HG02943 (cell line): ENCODE measurements at regions not wholly inside any gene's neighbourhood (a gene's known extent, or its start where the extent isn't known, plus 50 kb on each side); places are given as distances from the start of the nearest gene placed in this dataset.

Experiments
- ATAC-seq: cut with Tn5 transposase; IDR thresholded peaks from one replicate; pipeline ENCODE4 v1.9.1; 2021; ENCODE audit warnings: mild to moderate bottlenecking, low read depth, moderate library complexity; ENCODE audit not compliant: unreplicated experiment

DNA sequence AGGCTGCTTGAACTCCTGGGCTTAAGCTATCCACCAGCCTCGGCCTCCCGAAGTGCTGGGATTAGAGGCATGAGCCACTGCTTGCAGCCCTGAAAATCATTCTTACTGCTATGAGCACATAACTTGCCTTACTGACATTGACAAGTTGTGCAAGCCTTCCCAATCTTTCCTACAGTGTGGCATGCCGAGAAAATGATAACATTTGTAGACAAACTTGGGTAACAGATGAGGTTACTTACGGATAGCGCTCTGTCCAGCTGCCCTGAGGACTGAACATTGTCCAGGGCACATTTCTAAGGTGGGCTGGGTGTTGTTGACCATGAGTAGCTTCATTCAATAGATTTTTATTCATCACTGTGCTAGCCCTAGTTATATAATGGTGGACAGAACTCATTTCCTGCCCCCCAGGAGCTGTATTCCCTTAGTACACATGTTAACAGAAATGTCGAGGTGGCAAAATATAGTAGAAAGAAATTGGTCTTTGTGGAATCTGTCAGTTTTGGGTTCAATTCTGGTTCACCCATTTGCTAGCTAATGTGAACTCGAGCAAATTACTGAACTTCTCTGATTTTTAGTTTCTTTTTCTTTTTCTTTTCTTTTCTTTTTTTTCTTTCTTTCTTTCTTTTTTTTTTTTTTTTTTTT, 118.4 kb upstream of the AKIRIN2 start:
- ATAC-seq, result no peak

GRCh38 chr6:87817183-87817582, 115.2 kb upstream of the AKIRIN2 start:
- no peak for ATAC-seq

- ATAC-seq, result no peak
Observed at GRCh38 chr6:87815449-87815848, 113.4 kb upstream of the AKIRIN2 start.

GRCh38 chr6:87808005-87808757, 106.1 kb upstream of the AKIRIN2 start:
- no peak for ATAC-seq

GRCh38 chr6:87807475-87807874, 105.4 kb upstream of the AKIRIN2 start:
- ATAC-seq, result no peak

DNA sequence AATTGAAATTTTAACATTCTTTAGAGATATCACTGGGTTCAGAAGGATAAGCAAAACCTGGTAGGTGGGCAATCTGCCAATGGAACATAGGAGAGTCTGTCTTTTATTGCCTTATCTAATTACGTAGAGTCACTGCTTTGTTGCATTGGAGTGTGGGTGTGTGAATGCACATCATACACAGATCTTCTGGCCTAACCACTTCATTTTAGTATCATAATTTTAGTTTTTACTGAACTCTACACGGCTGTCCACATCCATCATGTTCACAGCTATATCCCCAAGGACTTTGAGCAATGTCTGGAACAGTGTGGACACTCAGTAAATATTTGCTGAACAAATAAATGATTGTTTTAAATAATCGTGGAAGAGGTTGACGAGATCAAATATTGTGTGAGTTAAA, 104.6 kb upstream of the AKIRIN2 start:
- no peak for ATAC-seq

DNA sequence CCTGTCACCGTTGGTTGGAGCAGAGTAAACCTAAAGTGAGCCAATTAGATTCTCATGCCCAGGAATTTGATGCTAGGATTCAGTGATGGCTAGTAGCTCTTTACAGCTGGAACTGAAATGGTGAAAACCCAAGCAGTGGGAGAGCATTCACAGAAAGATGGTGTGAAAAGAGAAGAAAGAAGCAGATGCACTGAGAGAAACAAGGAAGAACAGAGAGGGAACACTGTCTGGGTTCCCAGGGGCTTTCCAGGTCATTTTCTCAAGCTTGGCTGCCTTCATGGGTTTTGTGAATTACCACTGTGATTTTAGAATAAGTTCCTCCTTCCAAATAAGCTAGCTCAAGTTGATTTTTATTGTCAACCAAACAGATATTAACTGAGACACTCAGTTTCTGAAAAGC, 104.1 kb upstream of the AKIRIN2 start:
- no peak for ATAC-seq

DNA sequence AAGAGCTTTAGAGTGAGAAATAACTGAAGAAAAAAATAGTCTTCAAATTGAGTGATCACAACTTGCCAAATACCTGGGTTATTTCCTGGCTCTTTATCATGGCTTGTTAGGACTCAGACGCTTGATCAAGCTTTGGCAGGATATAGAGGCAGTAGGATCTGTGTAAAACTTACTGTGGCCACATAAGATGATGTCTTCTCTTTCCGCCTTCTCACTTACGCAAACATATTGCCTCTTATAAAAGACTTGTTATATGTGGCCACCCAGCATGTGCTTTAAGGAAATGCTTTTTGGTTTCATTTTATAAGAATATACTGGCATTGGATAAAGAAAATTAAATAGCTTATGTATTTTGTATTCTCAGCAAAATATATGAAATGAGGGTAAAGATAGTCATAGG, 101.8 kb upstream of the AKIRIN2 start:
- ATAC-seq, result no peak

DNA sequence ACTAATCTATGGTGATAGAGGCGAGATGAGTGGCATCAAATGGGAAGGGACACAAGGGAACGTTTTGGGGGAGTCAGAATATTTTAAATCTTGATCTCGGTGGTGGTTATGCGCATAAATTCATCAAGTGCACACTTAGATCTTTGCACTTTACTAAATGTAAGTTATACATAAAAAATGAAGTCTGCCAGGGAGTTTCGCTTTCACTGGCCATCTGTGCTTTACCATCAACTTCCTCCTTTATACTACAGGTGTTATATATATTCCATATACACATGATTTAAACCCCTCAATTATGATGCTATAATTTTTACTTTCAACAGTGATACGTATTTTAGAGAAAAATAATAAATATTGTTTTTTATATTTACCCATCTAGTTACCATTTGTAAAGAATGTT, 97.6 kb upstream of the AKIRIN2 start:
- no peak for ATAC-seq

DNA sequence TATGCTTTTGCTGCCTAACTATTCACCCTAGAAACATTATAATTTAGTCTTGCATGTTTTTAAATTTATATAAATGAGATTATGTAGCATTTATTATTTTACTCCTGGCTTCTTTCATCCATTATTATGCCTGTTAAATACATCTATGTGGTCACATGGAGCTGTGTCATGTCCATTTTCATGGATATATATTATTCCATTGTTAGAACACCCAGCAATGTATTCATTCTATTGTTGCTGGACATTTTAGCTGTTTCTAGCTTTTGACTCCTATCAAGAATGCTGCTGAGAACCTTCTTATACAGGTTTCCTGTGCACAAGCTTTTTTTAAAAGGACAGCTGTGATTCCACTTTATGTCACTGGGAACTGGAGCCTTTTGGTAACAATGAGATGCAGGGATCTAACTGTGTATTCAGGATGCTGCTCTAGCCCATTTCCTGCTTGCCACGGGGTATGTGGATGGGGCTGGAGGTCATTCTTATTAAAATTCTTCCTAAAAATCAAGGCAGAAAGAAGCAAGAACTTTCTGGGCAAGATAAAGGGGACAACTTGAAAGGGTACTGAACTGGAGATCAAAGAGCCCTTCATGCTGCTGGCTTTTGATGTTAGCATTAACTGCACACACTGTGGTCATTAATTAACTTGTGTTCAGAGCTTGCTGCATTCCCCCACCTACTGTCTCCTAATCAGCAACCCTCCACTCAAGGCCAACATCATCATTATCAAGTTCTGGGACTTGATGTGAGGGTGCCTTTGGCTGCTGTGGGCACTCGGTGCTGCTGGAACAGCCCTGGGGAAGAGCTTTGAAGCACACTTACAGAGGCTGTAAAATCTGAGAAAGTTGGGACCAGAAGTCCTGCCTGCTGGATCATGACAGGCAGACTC, 96.6 kb upstream of the AKIRIN2 start:
- ATAC-seq, result no peak

GRCh38 chr6:87794922-87795885, 93.2 kb upstream of the AKIRIN2 start:
- no peak for ATAC-seq

DNA sequence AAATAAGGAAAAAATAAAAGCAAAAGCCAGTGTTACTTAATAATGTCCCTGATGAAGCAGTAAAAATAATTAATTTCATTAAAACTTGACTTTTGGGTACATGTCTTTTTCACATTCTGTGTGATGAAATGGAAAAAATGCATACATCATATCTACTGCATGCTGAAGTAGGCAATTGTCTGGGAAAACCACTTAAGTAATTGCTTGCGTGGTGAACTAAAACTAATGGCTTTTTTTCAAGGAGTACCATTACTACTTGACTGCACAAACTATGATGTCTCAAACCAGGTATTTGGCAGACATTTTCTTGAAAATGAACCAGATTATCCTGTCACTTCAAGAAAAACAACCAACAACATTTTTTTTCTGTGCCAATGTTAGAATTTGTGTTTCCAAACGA, 91.3 kb upstream of the AKIRIN2 start:
- ATAC-seq, result no peak

DNA sequence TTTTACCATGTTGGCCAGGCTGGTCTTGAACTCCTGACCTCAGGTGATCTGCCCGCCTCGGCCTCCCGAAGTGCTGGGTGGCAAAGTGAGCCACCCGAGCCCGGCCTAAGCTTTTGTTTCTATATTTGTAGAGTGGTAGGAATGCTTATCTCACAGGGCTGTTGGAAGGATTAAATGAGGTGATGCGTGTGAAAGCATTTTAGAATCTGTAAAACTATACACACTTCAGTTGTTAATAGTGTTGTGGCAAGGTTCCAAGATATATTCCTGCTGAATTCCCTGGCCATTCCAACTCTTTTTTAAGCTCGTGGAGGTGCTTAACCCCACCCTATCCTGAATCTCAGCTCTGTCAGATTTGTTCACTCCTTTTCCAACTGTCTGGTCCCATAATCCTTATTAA, 89.9 kb upstream of the AKIRIN2 start:
- no peak for ATAC-seq

DNA sequence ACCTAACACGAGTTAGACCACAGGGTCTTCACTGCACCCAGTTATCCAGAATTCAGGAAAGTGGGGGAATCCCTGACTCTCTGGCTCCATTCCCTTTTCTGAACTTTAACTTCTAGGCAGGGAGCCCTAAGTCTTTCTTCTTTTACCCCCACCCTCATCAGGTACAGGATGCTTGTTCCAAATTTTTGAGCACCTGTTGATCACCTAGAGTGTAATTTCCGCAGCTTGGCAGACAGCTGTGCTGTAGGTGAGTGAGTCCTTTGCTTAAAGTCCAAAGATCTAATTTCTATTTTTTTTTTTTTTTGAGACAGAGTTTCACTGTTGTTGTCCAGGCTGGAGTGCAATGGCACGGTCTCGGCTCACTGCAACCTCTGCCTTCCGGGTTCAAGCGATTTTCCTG, 89.5 kb upstream of the AKIRIN2 start:
- ATAC-seq, result no peak

- ATAC-seq, result no peak
Observed at GRCh38 chr6:87791029-87791428, 89.0 kb upstream of the AKIRIN2 start.

- no peak for ATAC-seq
Observed at GRCh38 chr6:87789900-87790290, 87.9 kb upstream of the AKIRIN2 start.

- ATAC-seq, result no peak
Observed at GRCh38 chr6:87789198-87789899, 87.3 kb upstream of the AKIRIN2 start.

DNA sequence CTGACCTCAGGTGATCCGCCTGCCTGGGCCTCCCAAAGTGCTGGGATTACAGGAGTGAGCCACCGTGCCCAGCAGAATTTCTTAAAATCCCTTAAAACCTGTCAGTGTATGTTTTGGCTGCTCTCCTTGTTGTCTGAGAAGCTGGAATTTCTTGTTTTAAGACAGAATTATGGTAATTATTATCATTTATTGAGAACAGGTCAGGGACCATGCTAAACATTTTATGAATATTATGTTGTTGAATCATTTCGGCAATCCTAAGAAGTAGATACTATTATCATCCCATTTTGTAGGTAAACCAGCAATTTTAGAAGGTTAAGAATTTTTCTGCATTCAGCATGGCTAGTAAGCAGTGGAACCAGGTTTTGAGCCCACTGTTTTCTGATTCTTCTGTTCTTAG, 86.1 kb upstream of the AKIRIN2 start:
- no peak for ATAC-seq

GRCh38 chr6:87785229-87785862, 83.3 kb upstream of the AKIRIN2 start:
- ATAC-seq, result no peak
